Activated T-cell treated with anti-CD3 and anti-CD28 coated beads, Interleukin-2, amount 50 U/mL, for 72 hours (primary cell): ENCODE measurements at regions not wholly inside any gene's neighbourhood (a gene's known extent, or its start where the extent isn't known, plus 50 kb on each side); places are given as distances from the start of the nearest gene placed in this dataset.

Experiments
- ATAC-seq, 2 donors: fragments of 150-1000 bp; cut with Tn5 transposase; replicated peaks in 1 of 2; 2 replicates each; pipeline ENCODE4 v1.10.0; 2021; ENCODE audit warnings: moderate library complexity in 2 of 2, mild to moderate bottlenecking in 1 of 2
- DNase-seq, 2 donors: peaks; one replicate each; pipeline ENCODE4 v3.0.0; 2021 to 2022; ENCODE audit warnings: mixed read lengths in 1 of 2
- H3K27ac Mint-ChIP-seq: one replicate; pipeline ENCODE4 v1.8.0; 2022; ENCODE audit warnings: mild to moderate bottlenecking, moderate library complexity, mixed read lengths
- H3K27me3 Mint-ChIP-seq: one replicate; pipeline ENCODE4 v1.8.0; 2022; ENCODE audit warnings: low read depth, mixed read lengths
- H3K36me3 Mint-ChIP-seq, 2 donors: one replicate each; pipeline ENCODE4 v1.8.0; 2022; ENCODE audit warnings: mixed read lengths in 2 of 2, mild to moderate bottlenecking in 1 of 2; ENCODE audit not compliant: insufficient read depth in 2 of 2
- H3K4me1 Mint-ChIP-seq: one replicate; pipeline ENCODE4 v1.8.0; 2022; ENCODE audit warnings: low read depth, mixed read lengths
- H3K4me3 Mint-ChIP-seq, 2 donors: one replicate each; pipeline ENCODE4 v1.8.0; 2022; ENCODE audit warnings: mild to moderate bottlenecking in 2 of 2, mixed read lengths in 2 of 2, moderate library complexity in 2 of 2
- H3K9me3 Mint-ChIP-seq, 2 donors: one replicate each; pipeline ENCODE4 v1.8.0; 2022; ENCODE audit warnings: mixed read lengths in 2 of 2

DNA sequence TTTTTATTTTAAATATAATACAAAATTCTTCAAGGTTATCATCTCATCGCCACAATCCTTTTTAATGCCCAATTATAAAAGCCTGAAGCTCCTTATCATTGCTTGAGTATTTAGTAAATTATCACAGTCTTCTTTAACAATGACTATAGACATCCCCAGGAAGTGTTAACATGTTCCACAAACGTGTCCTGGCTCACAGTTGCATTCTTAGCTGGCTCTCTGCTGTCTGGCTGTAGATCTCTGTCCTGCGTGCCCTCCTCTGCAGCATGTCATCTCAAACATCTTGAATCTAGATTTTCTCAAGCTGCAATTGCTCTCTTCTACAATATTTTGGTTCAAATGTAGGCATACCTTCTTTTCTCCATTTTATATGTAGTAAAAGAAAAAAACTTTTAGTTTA lies 885.2 kb downstream of the EPHA7 start:
- H3K4me3 Mint-ChIP-seq: no peak overlapping the region
- no peaks in the 10 kb centered on the region for H3K4me1 Mint-ChIP-seq
- ATAC-seq (no peak), DNase-seq (no peak)
- H3K36me3 Mint-ChIP-seq: no peaks in the 10 kb centered on the region
- no peak overlapping the region for H3K27ac Mint-ChIP-seq
- H3K27me3 Mint-ChIP-seq: no peaks in the 10 kb centered on the region
- H3K9me3 Mint-ChIP-seq: peaks cover 0 to 3% of the 10 kb centered on the region in 2 donors

DNA sequence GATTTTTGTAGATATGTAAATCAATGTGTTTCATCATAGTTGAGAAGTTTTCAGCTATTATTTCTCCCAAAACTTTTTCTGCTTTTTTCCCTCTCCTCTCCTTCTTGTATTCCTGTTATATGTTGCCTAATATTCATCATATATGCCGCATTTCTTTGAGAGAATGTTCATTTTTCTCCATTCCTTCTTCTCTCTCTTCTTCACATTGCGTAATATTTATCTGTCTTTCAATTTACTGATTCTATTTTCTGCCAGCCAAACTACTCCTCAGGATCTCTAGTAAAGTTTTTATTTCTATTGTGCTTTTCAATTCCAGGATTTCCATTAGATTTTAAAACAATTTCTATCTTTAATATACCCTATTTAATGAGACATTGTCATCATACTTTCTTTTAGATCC lies 896.8 kb downstream of the EPHA7 start:
- no peak overlapping the region for H3K27ac Mint-ChIP-seq
- no peak overlapping the region for H3K4me3 Mint-ChIP-seq
- no peak for ATAC-seq
- no peaks in the 10 kb centered on the region for H3K27me3 Mint-ChIP-seq
- no peaks in the 10 kb centered on the region for H3K4me1 Mint-ChIP-seq
- peaks cover 0 to 2% of the 10 kb centered on the region in 2 donors for H3K36me3 Mint-ChIP-seq
- H3K9me3 Mint-ChIP-seq: peaks cover 16 to 17% of the 10 kb centered on the region in 2 donors
- DNase-seq: no peak

- Mint-ChIP-seq H3K9me3 (peaks cover 12 to 14% of the 10 kb centered on the region in 2 donors), H3K27me3 (no peaks in the 10 kb centered on the region), H3K4me3 (no peak overlapping the region), H3K4me1 (no peaks in the 10 kb centered on the region), H3K27ac (no peak overlapping the region), H3K36me3 (peaks cover 0 to 2% of the 10 kb centered on the region in 2 donors)
- DNase-seq (no peak), ATAC-seq (no peak)
These were observed 897.8 kb downstream of the EPHA7 start for GRCh38 chr6:92521553-92521952.

GRCh38 chr6:92510137-92510536 lies 909.2 kb downstream of the EPHA7 start:
- Mint-ChIP-seq H3K27ac (no peak overlapping the region), H3K36me3 (peaks cover 0 to 2% of the 10 kb centered on the region in 2 donors), H3K27me3 (no peaks in the 10 kb centered on the region), H3K9me3 (peaks cover 8 to 17% of the 10 kb centered on the region in 2 donors), H3K4me1 (no peaks in the 10 kb centered on the region), H3K4me3 (no peak overlapping the region)
- ATAC-seq (no peak), DNase-seq (no peak)

GRCh38 chr6:92507552-92507951 lies 911.8 kb downstream of the EPHA7 start:
- no peak for DNase-seq
- Mint-ChIP-seq H3K27ac (no peak overlapping the region), H3K36me3 (peaks cover 0 to 2% of the 10 kb centered on the region in 2 donors), H3K4me3 (no peak overlapping the region), H3K4me1 (no peaks in the 10 kb centered on the region), H3K27me3 (no peaks in the 10 kb centered on the region), H3K9me3 (peaks cover 10 to 12% of the 10 kb centered on the region in 2 donors)
- no peak for ATAC-seq

DNA sequence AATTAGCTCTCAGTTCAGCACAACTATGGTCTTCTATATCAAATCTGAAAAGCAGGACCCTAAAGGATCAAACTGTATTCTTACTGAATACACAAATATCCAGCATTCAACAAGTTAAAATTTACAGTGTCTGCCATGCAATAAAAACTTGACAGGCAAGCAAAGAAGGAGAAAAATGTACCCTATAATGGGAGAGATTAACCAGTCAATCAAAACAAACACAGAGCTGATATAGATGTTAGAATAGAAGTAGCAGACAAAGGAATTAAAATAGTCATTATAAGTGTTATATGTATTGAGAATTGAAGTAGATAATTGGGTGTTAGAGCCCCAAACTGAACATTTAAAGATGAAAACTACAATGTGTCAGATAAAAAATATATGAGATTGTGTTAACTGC lies 914.9 kb downstream of the EPHA7 start:
- ATAC-seq: no peak

DNA sequence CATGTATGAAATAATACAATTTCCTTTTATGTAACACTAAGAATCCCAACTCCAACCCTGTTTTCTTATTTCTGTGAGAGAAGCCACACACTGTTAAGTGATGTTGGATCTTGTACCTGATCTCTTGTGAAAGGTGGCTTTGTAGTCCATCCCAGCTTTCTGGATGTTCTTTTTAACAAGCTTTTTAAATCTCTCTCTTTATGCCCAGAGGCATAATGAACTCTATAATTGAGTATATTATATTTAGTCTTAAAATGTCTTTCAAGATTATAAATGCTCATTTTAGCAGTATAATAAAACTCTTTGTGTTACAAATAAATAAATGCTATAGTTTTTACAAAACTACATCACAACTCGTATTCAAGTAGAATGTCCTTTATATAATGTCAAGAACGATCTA lies 922.1 kb downstream of the EPHA7 start:
- Mint-ChIP-seq H3K27ac (no peak overlapping the region), H3K4me1 (no peaks in the 10 kb centered on the region), H3K4me3 (no peak overlapping the region)

More for the DNA sequence above, 914.9 kb downstream of the EPHA7 start:
- Mint-ChIP-seq H3K4me3 (no peak overlapping the region), H3K27me3 (no peaks in the 10 kb centered on the region), H3K36me3 (peaks cover 0 to under 1% of the 10 kb centered on the region in 2 donors), H3K4me1 (no peaks in the 10 kb centered on the region), H3K27ac (no peak overlapping the region), H3K9me3 (peaks cover 3 to 9% of the 10 kb centered on the region in 2 donors)
- no peak for DNase-seq

DNA sequence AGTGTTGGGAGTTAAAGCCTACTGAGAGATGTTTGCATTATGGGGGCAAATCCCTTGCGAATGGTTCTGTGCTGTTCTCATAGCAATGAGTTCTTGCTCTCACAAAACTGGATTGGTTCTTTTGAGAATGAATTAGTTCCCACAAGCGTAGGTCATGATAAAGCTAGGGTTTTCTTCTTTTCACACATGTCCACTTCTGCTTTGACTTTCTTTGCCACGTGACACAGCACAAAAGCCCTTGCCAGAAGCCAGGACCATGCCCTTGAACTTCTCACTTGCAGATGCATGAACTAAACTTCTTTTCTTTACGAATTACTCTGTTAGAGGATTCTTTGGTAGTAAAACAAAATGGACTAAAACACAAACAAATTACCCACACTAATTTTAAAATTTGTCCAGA lies 922.8 kb downstream of the EPHA7 start:
- H3K9me3 Mint-ChIP-seq: peaks cover 1 to 4% of the 10 kb centered on the region in 2 donors

More for the DNA sequence above, 922.1 kb downstream of the EPHA7 start:
- ATAC-seq (no peak), DNase-seq (no peak)
- no peaks in the 10 kb centered on the region for H3K36me3 Mint-ChIP-seq
- no peaks in the 10 kb centered on the region for H3K27me3 Mint-ChIP-seq
- peaks cover 1 to 3% of the 10 kb centered on the region in 2 donors for H3K9me3 Mint-ChIP-seq

GRCh38 chr6:92495242-92495641 lies 924.1 kb downstream of the EPHA7 start:
- Mint-ChIP-seq H3K4me1 (no peaks in the 10 kb centered on the region), H3K9me3 (peaks cover 0 to 4% of the 10 kb centered on the region in 2 donors), H3K36me3 (no peaks in the 10 kb centered on the region), H3K4me3 (no peak overlapping the region), H3K27ac (no peak overlapping the region), H3K27me3 (no peaks in the 10 kb centered on the region)
- ATAC-seq: no peak
- DNase-seq: no peak

More for the DNA sequence above, 922.8 kb downstream of the EPHA7 start:
- no peak overlapping the region for H3K4me3 Mint-ChIP-seq
- no peaks in the 10 kb centered on the region for H3K36me3 Mint-ChIP-seq
- no peaks in the 10 kb centered on the region for H3K4me1 Mint-ChIP-seq
- H3K27me3 Mint-ChIP-seq: no peaks in the 10 kb centered on the region
- no peak for ATAC-seq
- no peak overlapping the region for H3K27ac Mint-ChIP-seq
- DNase-seq: no peak

DNA sequence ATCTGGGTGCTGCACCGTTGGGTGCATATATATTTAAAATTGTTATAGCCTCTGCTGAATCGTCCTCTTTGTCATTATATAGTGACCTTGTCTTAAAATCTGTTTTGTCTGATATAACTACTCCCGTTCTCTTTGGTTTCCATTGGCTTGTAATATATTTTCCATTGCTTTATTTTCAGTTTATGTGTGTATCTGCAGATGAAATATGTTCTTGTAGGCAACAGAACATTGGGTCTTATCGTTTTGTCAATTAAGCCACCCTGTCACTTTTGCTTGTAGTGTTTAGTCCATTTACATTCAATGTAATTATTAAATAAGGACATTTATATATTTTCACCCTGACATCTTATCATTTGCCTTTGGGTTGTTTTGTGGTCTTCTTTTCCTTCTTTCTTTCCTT lies 933.9 kb downstream of the EPHA7 start:
- no peaks in the 10 kb centered on the region for H3K4me1 Mint-ChIP-seq
- H3K36me3 Mint-ChIP-seq: no peaks in the 10 kb centered on the region
- H3K4me3 Mint-ChIP-seq: no peak overlapping the region
- no peaks in the 10 kb centered on the region for H3K27me3 Mint-ChIP-seq
- ATAC-seq: no peak
- no peak overlapping the region for H3K27ac Mint-ChIP-seq
- peaks cover 3 to 16% of the 10 kb centered on the region in 2 donors for H3K9me3 Mint-ChIP-seq
- DNase-seq: no peak

GRCh38 chr6:92479831-92480230 lies 939.5 kb downstream of the EPHA7 start:
- DNase-seq: no peak
- H3K27ac Mint-ChIP-seq: no peak overlapping the region
- H3K27me3 Mint-ChIP-seq: no peaks in the 10 kb centered on the region
- H3K4me3 Mint-ChIP-seq: no peak overlapping the region
- no peaks in the 10 kb centered on the region for H3K36me3 Mint-ChIP-seq
- peaks cover 2 to 9% of the 10 kb centered on the region in 2 donors for H3K9me3 Mint-ChIP-seq
- H3K4me1 Mint-ChIP-seq: no peaks in the 10 kb centered on the region
- no peak for ATAC-seq

DNA sequence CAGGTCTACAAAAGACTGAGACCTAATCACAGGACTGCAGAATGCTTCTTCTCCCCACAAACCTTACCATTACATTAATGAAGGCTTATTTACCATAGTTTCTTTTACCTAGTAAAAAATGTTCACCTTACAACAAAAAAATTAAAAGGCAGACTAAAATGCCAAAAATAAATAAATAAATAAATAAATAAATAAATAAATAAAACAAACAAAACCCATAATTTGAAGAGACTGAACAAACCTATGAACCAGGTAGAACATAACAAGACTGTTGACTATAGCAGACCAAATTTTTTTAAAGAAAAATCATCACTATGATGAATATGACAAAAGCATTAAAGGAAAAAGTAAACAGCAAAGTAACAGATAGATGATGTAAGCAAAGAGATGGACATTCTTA lies 946.3 kb downstream of the EPHA7 start:
- Mint-ChIP-seq H3K27ac (no peak overlapping the region), H3K4me3 (no peak overlapping the region), H3K4me1 (no peaks in the 10 kb centered on the region), H3K36me3 (peaks cover 0 to 3% of the 10 kb centered on the region in 2 donors), H3K9me3 (peaks cover 5 to 16% of the 10 kb centered on the region in 2 donors), H3K27me3 (no peaks in the 10 kb centered on the region)
- no peak for DNase-seq
- no peak for ATAC-seq

DNA sequence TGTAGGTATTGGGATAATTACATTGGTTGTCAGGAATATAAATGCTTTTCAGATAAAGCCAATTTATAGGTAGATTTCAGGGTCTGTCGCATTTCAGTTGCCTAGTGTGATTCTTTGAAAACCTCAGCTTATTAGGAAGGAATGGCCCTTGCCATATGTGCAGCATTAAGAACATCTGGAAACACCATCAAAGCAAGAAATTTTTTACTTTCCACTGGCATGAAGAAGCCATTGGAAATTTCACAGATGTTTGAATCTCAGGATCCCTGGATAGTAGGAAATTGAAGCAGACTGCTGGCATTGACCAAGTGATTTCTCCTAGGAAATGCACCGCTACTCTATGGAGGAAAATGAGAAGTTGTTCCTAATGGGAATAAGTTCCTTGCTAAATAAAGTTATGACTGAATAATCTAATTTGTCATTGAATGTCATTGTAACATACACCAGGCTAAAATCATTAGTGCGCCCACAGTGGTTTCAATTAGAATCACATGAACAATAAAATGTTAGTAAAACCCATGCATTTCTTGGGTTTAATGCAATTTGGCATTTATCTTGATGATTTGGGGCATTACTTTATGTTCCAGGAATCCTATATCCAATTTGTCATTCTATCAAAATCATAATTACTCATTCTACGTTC lies 950.1 kb downstream of the EPHA7 start:
- DNase-seq (no peak), ATAC-seq (no peak)
- Mint-ChIP-seq H3K9me3 (peaks cover 9 to 22% of the 10 kb centered on the region in 2 donors), H3K4me1 (no peaks in the 10 kb centered on the region), H3K27ac (no peak overlapping the region), H3K36me3 (peaks cover 2% of the 10 kb centered on the region in 2 donors), H3K4me3 (no peak overlapping the region), H3K27me3 (no peaks in the 10 kb centered on the region)

GRCh38 chr6:92468066-92468465 lies 951.3 kb downstream of the EPHA7 start:
- no peaks in the 10 kb centered on the region for H3K4me1 Mint-ChIP-seq
- H3K36me3 Mint-ChIP-seq: peaks cover 0 to 2% of the 10 kb centered on the region in 2 donors
- ATAC-seq (no peak), DNase-seq (no peak)
- no peak overlapping the region for H3K4me3 Mint-ChIP-seq
- H3K27ac Mint-ChIP-seq: no peak overlapping the region
- H3K9me3 Mint-ChIP-seq: peaks cover 11 to 16% of the 10 kb centered on the region in 2 donors
- no peaks in the 10 kb centered on the region for H3K27me3 Mint-ChIP-seq
